ENCODE measurements at regions not wholly inside any gene's neighbourhood (a gene's known extent, or its start where the extent isn't known, plus 50 kb on each side); places are given as distances from the start of the nearest gene placed in this dataset.
"Not testable (repeated sequence)": the region's sequence is repeated elsewhere in the genome, so short reads cannot be mapped to it uniquely, and the experiment has no call there.

DNA sequence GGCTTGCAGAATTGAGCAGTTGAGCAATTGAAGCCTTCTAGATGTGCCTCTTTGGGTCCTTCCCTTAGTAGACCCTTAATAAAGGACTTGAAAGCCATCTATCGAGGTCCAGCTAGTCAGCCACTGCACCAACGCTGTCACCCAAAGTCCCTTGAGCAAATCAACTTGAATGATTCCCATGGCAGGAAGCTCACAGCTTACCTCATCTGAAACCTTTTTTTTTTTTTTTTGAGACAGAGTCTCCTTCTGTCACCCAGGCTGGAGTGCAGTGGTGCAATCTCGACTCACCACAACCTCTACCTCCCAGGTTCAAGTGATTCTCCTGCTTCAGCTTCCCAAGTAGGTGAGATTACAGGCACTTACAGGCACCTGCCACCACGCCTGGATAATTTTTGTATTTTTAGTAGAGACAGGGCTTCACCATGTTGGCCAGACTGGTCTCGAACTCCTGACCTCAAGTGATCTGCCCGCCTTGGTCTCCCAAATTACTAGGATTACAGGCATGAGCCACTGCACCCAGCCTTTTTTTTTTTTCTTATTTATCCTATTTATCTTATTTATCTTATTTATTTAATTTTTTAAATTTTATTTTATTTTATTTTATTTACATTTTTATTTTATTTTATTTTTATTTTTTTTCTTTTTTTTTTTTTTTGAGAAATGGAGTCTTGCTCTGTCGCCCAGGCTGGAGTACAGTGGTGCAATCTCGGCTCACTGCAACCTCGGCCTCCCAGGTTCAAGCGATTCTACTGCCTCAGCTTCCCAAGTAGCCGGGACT is 143.8 kb downstream of the NUFIP1 start:
- TF ChIP-seq, protein P1, sequence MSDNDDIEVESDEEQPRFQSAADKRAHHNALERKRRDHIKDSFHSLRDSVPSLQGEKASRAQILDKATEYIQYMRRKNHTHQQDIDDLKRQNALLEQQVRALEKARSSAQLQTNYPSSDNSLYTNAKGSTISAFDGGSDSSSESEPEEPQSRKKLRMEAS (IDR thresholded peaks at IDR 0.05; ENCODE audit: insufficient read depth, insufficient read length), result not testable (repeated sequence)
- TF ChIP-seq POLR2A (IDR thresholded peaks at IDR 0.05; ENCODE audit: low read depth, low read length); EZH2 (IDR thresholded peaks at IDR 0.05; ENCODE audit: borderline replicate concordance, low read depth, low read length, severe bottlenecking); POLR2AphosphoS5 (IDR thresholded peaks at IDR 0.05; ENCODE audit: insufficient read depth, low read depth, low read length): not testable (repeated sequence)
- TF ChIP-seq, protein P2, sequence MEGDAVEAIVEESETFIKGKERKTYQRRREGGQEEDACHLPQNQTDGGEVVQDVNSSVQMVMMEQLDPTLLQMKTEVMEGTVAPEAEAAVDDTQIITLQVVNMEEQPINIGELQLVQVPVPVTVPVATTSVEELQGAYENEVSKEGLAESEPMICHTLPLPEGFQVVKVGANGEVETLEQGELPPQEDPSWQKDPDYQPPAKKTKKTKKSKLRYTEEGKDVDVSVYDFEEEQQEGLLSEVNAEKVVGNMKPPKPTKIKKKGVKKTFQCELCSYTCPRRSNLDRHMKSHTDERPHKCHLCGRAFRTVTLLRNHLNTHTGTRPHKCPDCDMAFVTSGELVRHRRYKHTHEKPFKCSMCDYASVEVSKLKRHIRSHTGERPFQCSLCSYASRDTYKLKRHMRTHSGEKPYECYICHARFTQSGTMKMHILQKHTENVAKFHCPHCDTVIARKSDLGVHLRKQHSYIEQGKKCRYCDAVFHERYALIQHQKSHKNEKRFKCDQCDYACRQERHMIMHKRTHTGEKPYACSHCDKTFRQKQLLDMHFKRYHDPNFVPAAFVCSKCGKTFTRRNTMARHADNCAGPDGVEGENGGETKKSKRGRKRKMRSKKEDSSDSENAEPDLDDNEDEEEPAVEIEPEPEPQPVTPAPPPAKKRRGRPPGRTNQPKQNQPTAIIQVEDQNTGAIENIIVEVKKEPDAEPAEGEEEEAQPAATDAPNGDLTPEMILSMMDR (IDR thresholded peaks at IDR 0.05; ENCODE audit: extremely low read depth in 1 of 2, insufficient read depth in 1 of 2, low read depth in 1 of 2, low read length in 2 of 2), result not testable (repeated sequence)
